Ishikawa (cell line): ENCODE measurements at regions not wholly inside any gene's neighbourhood (a gene's known extent, or its start where the extent isn't known, plus 50 kb on each side); places are given as distances from the start of the nearest gene placed in this dataset.

Experiments
- CEBPB ChIP-seq: IDR thresholded peaks from 2 replicates; pipeline ENCODE4 v1.6.1; 2012
- CREB1 ChIP-seq: IDR thresholded peaks from 2 replicates; pipeline ENCODE4 v1.6.1; 2012; ENCODE audit warnings: low read depth
- EGR1 ChIP-seq: IDR thresholded peaks from 2 replicates; pipeline ENCODE4 v1.6.1; 2012
- EP300 ChIP-seq: IDR thresholded peaks from 2 replicates; pipeline ENCODE4 v1.6.1; 2012; ENCODE audit warnings: borderline replicate concordance
- FOXM1 ChIP-seq: IDR thresholded peaks from 2 replicates; pipeline ENCODE4 v1.6.1; 2012; ENCODE audit warnings: low read depth, borderline replicate concordance
- NFIC ChIP-seq: IDR thresholded peaks from 2 replicates; pipeline ENCODE4 v1.6.1; 2012
- RAD21 ChIP-seq: IDR thresholded peaks from 2 replicates; pipeline ENCODE4 v1.6.1; 2012; ENCODE audit warnings: low read depth
- TAF1 ChIP-seq: IDR thresholded peaks from 2 replicates; pipeline ENCODE4 v1.6.1; 2012; ENCODE audit warnings: low read depth, mild to moderate bottlenecking
- TCF12 ChIP-seq: IDR thresholded peaks from 2 replicates; pipeline ENCODE4 v1.6.1; 2012; ENCODE audit warnings: low read depth
- TEAD4 ChIP-seq: IDR thresholded peaks from 2 replicates; pipeline ENCODE4 v1.6.1; 2012
- YY1 ChIP-seq: IDR thresholded peaks from 2 replicates; pipeline ENCODE4 v1.6.1; 2012; ENCODE audit warnings: low read depth
- ZBTB7A ChIP-seq: IDR thresholded peaks from 2 replicates; pipeline ENCODE4 v1.6.1; 2012; ENCODE audit warnings: low read depth
- TF ChIP-seq, protein P1 (sequence below): IDR thresholded peaks from 2 replicates; pipeline ENCODE4 v1.6.1; 2012; ENCODE audit warnings: low read depth, mild to moderate bottlenecking
- TF ChIP-seq, protein P2 (sequence below): IDR thresholded peaks from 2 replicates; pipeline ENCODE4 v1.6.1; 2012
- TF ChIP-seq, protein P3 (sequence below): IDR thresholded peaks from 2 replicates; pipeline ENCODE4 v1.6.1; 2012

DNA sequence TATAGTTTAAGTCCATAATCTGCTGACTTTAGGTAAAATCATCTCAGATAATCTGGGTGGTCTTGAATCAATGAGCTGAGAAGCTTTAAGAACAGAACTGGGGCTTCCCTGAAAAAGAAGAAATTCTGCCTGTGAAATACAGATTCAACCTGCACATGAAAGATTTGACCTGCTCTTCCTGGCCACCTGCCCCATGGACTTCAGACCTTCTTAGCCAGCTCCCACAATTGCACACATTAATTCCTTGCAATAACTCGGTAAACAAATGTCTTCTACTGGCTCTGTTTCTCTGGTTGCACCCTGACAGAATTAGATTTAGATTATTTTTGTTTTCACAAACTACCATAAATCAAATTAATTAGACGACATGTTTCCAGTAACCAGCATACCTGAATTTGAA is 2117.9 kb upstream of the C9orf72 start:
- no peak for TF ChIP-seq FOXM1
- TF ChIP-seq RAD21, result no peak
- no peak for TF ChIP-seq TCF12
- TF ChIP-seq TEAD4, result no peak
- TF ChIP-seq ZBTB7A, result no peak
- TF ChIP-seq EGR1, result no peak
- TF ChIP-seq CREB1, result no peak
- no peak for TF ChIP-seq EP300
- no peak for TF ChIP-seq YY1
- TF ChIP-seq, protein P1, sequence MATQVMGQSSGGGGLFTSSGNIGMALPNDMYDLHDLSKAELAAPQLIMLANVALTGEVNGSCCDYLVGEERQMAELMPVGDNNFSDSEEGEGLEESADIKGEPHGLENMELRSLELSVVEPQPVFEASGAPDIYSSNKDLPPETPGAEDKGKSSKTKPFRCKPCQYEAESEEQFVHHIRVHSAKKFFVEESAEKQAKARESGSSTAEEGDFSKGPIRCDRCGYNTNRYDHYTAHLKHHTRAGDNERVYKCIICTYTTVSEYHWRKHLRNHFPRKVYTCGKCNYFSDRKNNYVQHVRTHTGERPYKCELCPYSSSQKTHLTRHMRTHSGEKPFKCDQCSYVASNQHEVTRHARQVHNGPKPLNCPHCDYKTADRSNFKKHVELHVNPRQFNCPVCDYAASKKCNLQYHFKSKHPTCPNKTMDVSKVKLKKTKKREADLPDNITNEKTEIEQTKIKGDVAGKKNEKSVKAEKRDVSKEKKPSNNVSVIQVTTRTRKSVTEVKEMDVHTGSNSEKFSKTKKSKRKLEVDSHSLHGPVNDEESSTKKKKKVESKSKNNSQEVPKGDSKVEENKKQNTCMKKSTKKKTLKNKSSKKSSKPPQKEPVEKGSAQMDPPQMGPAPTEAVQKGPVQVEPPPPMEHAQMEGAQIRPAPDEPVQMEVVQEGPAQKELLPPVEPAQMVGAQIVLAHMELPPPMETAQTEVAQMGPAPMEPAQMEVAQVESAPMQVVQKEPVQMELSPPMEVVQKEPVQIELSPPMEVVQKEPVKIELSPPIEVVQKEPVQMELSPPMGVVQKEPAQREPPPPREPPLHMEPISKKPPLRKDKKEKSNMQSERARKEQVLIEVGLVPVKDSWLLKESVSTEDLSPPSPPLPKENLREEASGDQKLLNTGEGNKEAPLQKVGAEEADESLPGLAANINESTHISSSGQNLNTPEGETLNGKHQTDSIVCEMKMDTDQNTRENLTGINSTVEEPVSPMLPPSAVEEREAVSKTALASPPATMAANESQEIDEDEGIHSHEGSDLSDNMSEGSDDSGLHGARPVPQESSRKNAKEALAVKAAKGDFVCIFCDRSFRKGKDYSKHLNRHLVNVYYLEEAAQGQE, result no peak
- no peak for TF ChIP-seq TAF1
- TF ChIP-seq NFIC, result no peak
- TF ChIP-seq, protein P2, sequence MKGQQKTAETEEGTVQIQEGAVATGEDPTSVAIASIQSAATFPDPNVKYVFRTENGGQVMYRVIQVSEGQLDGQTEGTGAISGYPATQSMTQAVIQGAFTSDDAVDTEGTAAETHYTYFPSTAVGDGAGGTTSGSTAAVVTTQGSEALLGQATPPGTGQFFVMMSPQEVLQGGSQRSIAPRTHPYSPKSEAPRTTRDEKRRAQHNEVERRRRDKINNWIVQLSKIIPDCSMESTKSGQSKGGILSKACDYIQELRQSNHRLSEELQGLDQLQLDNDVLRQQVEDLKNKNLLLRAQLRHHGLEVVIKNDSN, result no peak
- TF ChIP-seq CEBPB, result no peak
- TF ChIP-seq, protein P3, sequence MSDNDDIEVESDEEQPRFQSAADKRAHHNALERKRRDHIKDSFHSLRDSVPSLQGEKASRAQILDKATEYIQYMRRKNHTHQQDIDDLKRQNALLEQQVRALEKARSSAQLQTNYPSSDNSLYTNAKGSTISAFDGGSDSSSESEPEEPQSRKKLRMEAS, result no peak

DNA sequence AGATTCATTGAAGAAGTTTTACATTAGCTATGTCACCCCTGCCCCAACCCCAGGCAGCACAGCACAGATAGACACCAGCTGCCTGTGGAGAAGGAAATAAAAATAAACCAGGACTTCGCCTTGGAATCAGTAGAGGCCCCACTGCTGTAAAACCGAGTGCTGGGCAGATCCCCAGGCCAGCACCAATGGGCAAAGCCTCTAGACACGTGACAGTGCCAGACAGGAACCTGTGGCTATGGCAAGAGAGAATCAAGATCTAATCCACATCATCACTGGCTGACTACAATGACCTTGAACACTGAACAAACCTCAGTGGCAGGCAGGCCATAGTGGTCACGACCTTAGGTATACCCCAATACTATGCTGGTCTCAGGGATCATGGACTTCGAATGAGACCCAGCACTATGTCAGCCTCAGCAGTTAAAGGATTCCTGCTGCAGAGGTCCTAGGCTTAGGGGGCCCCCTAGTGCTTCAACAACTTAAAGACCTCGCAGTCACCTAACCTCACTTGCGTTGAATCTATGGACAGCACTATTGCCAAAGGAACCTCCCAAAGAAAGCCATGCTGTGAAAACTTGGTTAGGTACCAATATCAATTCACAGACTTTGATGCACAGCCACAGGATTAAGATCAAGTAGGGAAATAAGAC is 2118.6 kb upstream of the C9orf72 start:
- TF ChIP-seq RAD21 (peak; percentile 75), TEAD4 (no peak)

DNA sequence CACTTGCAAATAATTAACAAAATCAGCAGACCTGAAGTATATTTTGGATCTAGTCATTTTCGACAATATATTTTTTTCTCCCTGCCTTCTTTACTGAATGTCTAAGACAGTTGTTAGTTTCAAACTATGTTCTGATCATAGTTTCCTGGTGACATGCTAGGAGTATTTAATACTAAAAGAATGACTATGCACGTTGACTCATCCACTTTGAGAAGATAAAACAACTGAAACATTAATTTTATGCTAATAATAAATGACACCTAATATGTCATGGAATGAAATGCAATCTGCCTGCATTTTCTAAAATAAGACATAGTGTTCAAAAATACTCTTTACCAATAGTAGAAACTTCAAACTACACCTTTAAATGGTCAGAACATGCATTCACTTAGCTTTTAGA is 2123.7 kb upstream of the C9orf72 start:
- TF ChIP-seq, protein P2, result no peak
- TF ChIP-seq EP300, result no peak
- no peak for TF ChIP-seq TAF1
- TF ChIP-seq TEAD4, result no peak

DNA sequence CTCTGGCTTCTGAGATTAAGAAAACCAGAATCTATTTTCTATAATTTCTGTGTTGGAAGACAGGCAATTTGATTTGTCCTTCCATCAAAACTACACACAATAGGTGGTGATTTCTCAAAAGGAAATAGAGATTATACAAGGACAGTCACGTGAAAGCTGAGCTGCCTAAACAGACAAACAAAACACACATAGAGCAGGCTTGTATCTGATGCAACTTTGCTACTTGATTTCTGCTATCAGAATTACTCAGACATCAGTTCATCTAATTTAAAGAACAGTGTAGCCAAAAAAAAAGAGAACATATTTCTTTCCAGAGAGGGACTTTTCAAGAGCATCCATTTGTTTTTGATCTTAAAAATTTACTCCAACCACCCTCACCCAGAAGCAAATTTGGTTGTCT is 2128.3 kb upstream of the C9orf72 start:
- no peak for TF ChIP-seq TEAD4
- TF ChIP-seq TAF1, result no peak
- no peak for TF ChIP-seq YY1
- TF ChIP-seq EP300, result no peak
- no peak for TF ChIP-seq RAD21
- TF ChIP-seq ZBTB7A, result no peak
- TF ChIP-seq CREB1, result no peak

DNA sequence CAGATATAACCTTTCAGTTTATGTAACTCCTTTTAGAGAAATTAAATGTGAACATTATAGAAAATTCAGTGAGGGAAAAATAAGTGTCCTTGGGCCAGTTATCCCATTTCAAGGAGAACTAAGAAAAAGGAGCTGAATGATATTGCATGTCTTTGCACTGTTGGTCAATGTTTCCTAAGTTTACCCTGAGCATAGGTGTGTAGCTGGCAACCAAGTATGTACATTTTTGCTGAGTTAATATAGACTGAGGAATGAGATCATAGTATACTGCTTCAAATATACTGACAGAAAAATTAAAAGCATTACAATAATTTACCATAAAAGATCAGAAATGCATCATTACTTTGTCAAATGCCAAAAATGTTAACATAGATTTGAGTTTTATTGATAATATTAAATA is 2128.7 kb upstream of the C9orf72 start:
- TF ChIP-seq NFIC (no peak), TEAD4 (no peak), YY1 (no peak), CREB1 (no peak), TAF1 (no peak), EGR1 (no peak), FOXM1 (no peak), ZBTB7A (no peak), CEBPB (no peak), RAD21 (no peak), TCF12 (no peak), EP300 (no peak)
- TF ChIP-seq, protein P2, result no peak
- TF ChIP-seq, protein P1, result no peak
- TF ChIP-seq, protein P3, result no peak

DNA sequence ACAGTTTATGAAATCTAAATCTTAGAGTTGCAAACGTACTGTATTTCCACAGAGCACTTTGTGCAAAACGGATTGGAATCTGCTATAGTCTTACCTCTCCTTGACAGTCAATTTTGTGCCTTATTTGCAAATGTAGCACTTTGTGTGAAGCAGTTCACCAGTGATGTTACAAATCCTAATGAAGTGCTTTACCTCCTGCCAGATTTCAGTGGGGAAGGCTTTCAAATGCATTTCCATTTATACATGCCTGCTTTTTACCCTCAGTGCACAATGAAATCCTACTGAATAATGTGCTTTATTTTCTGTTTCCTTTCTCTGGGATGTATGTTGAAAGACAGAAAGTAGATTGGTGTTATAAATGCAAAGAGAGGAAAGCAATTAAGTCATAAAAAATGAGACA is 2141.6 kb upstream of the C9orf72 start:
- TF ChIP-seq FOXM1 (no peak), ZBTB7A (no peak), EP300 (no peak), EGR1 (no peak), CEBPB (no peak), NFIC (no peak), TAF1 (no peak), TCF12 (no peak), TEAD4 (no peak), CREB1 (no peak)
- TF ChIP-seq, protein P2, result no peak
- TF ChIP-seq, protein P3, result no peak
